ENCODE measurements at regions not wholly inside any gene's neighbourhood (a gene's known extent, or its start where the extent isn't known, plus 50 kb on each side); places are given as distances from the start of the nearest gene placed in this dataset.

DNA sequence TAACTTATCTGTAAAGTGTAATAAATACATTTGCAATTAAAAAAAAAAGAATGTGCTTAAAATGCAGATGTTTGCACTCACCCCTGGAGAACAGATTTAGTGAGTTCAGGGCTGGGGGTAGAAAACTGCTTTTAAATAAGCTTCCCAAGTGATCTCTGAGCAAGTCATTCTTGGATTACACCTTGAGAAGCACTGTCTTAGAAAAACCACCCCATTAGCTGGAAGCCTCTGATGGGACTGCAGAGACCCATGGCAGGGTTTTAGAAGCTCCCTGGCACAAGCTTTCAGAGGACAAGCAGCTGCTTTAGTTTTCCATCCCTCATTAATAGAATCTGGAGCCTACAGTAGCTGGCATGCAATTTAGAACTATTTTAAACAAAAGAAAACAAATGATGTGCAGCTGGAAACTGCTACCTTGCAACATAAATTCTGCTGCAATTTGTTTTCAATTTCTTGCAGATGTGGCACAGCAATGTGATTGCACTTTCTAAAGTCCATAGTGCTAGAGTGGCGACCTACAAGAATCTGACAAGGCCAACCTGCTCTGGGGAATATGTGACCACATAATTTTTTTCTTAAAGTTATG lies 141.5 kb downstream of the CDC42EP3 start:
- no peaks in the 10 kb centered on the region for H3K36me3 ChIP-seq
- no peaks in the 10 kb centered on the region for H3K9me3 ChIP-seq
- H3K4me1 ChIP-seq = peaks cover 0 to 5% (median 0%) of the 10 kb centered on the region in 6 donors
- H3K27me3 ChIP-seq (replicated peaks in 1 of 7) = no peaks in the 10 kb centered on the region
- H3K27ac ChIP-seq = no peak overlapping the region
- intact Hi-C loops (cut with DNase I; ENCODE audit: low total_unique reads) = no loop called here
- no peak overlapping the region for H3K4me3 ChIP-seq
- 79 to 95% (median 88%) methylated on average over 1 of the region's 1 CpG for WGBS, 5 donors
- no peak for DNase-seq
- TF ChIP-seq POLR2A (IDR thresholded peaks at IDR 0.05) (no peak), POLR2AphosphoS5 (IDR thresholded peaks at IDR 0.05) (no peak)
- TF ChIP-seq, protein P1, sequence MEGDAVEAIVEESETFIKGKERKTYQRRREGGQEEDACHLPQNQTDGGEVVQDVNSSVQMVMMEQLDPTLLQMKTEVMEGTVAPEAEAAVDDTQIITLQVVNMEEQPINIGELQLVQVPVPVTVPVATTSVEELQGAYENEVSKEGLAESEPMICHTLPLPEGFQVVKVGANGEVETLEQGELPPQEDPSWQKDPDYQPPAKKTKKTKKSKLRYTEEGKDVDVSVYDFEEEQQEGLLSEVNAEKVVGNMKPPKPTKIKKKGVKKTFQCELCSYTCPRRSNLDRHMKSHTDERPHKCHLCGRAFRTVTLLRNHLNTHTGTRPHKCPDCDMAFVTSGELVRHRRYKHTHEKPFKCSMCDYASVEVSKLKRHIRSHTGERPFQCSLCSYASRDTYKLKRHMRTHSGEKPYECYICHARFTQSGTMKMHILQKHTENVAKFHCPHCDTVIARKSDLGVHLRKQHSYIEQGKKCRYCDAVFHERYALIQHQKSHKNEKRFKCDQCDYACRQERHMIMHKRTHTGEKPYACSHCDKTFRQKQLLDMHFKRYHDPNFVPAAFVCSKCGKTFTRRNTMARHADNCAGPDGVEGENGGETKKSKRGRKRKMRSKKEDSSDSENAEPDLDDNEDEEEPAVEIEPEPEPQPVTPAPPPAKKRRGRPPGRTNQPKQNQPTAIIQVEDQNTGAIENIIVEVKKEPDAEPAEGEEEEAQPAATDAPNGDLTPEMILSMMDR (IDR thresholded peaks at IDR 0.05 in 8 of 11, conservative IDR thresholded peaks at IDR 0.05 in 3 of 11) = no peak

DNA sequence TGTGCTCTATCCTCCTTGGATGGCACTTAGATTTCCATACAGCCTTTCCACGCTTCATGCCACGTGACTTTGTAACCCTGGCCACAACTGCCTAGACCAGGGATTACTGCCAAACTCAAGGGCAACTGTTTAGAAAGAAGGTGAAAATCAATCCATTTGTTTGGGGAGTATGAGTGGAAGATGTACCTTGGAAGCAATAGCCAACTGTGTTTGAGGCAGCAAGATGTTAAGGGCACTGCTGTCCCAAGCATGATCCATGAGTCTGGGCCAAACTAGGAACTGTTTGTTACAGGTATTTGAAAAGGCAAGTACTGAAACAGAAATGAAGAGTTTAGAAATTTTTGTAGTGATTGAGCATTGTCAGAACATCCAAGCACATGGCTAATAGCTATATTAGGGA lies 138.9 kb downstream of the CDC42EP3 start:
- no peaks in the 10 kb centered on the region for H3K36me3 ChIP-seq
- no peaks in the 10 kb centered on the region for H3K27me3 ChIP-seq (replicated peaks in 1 of 7)
- DNase-seq = no peak
- 94 to 100% (median 98%) methylated on average over 2 of the region's 2 CpGs for WGBS, 5 donors
- TF ChIP-seq, protein P1 (IDR thresholded peaks at IDR 0.05 in 8 of 11, conservative IDR thresholded peaks at IDR 0.05 in 3 of 11) = no peak
- TF ChIP-seq POLR2A (IDR thresholded peaks at IDR 0.05) (no peak), POLR2AphosphoS5 (IDR thresholded peaks at IDR 0.05) (no peak)
- no peak overlapping the region for H3K4me3 ChIP-seq
- intact Hi-C loops (cut with DNase I; ENCODE audit: low total_unique reads) = no loop called here
- H3K4me1 ChIP-seq = peaks cover 0 to 4% (median 0%) of the 10 kb centered on the region in 6 donors
- no peak overlapping the region for H3K27ac ChIP-seq
- H3K9me3 ChIP-seq = no peaks in the 10 kb centered on the region

DNA sequence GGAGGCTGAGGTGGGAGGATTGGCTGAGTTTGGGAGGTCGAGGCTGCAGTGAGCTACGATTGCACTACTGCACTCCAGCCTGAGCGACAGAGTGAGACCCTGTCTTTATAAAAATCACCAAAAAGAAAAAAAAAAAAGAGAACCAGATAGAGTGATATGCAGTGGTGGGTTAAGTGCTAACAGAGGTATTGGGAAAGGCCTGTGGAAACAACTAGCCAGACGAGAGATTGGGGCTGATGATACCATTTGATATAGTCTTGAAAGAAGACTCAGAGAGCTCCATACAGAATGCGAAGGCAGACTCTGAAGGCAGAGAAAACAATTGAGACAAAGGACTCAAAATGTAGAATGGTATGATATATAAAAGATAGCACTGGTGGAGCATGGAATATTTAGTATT lies 134.1 kb downstream of the CDC42EP3 start:
- no peak overlapping the region for H3K27ac ChIP-seq
- intact Hi-C loops (cut with DNase I; ENCODE audit: low total_unique reads) = no loop called here
- TF ChIP-seq POLR2A (IDR thresholded peaks at IDR 0.05) = no peak
- no peaks in the 10 kb centered on the region for H3K36me3 ChIP-seq
- DNase-seq = no peak
- 90 to 98% (median 93%) methylated on average over 5 of the region's 5 CpGs for WGBS, 5 donors
- no peak overlapping the region for H3K4me3 ChIP-seq
- H3K4me1 ChIP-seq = peaks cover 0 to 4% (median 0%) of the 10 kb centered on the region in 6 donors
- H3K9me3 ChIP-seq = no peaks in the 10 kb centered on the region
- no peaks in the 10 kb centered on the region for H3K27me3 ChIP-seq (replicated peaks in 1 of 7)

DNA sequence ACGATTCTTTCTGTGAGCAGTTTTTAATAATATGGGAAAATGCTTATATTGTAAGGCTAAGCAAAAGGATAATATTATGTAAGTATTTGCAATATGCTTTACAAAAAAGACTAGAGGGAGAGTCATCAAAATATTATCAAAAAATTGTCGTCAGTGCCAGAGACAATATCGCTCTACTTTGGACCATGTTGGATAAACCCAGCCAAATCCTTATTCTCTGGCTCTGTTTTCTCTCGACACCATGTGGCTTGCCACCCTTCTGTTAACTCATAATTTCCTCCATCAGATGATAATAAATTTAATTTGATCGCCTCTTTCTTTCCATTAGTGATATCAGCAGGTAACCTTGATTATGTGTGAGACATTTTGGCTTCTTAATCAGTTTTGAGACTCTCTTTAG lies 129.9 kb downstream of the CDC42EP3 start:
- Histone ChIP-seq H3K4me1 (peaks cover 0 to 7% (median 0%) of the 10 kb centered on the region in 6 donors), H3K36me3 (no peaks in the 10 kb centered on the region), H3K9me3 (no peaks in the 10 kb centered on the region), H3K27ac (no peak overlapping the region), H3K4me3 (no peak overlapping the region), H3K27me3 (replicated peaks in 1 of 7) (no peaks in the 10 kb centered on the region)
- WGBS, 5 donors = 86 to 97% (median 92%) methylated on average over 5 of the region's 5 CpGs
- no peak for DNase-seq
- TF ChIP-seq, protein P1 (IDR thresholded peaks at IDR 0.05 in 8 of 11, conservative IDR thresholded peaks at IDR 0.05 in 3 of 11) = no peak
- TF ChIP-seq POLR2AphosphoS5 (IDR thresholded peaks at IDR 0.05) (no peak), POLR2A (IDR thresholded peaks at IDR 0.05) (no peak)
- intact Hi-C loops (cut with DNase I; ENCODE audit: low total_unique reads) = no loop called here
